ENCODE measurements at regions not wholly inside any gene's neighbourhood (a gene's known extent, or its start where the extent isn't known, plus 50 kb on each side); places are given as distances from the start of the nearest gene placed in this dataset.

GRCh38 chr2:15764683-15765011, 173.0 kb downstream of the DDX1 start:
- Histone ChIP-seq H2BK15ac (ENCODE audit: low read length) (no peak overlapping the region), H4K8ac (ENCODE audit: extremely low read depth, insufficient read depth, low read length) (no peak overlapping the region), H3K23ac (ENCODE audit: insufficient read length) (no peak overlapping the region), H2BK120ac (replicated peaks; ENCODE audit: low read depth, low read length) (no peak overlapping the region), H3K23me2 (ENCODE audit: low read depth, low read length) (no peaks in the 10 kb centered on the region), H4K91ac (replicated peaks; ENCODE audit: insufficient read length, low read length) (no peak overlapping the region), H2BK20ac (ENCODE audit: low read length) (no peak overlapping the region), H2BK12ac (ENCODE audit: low read depth, low read length) (no peak overlapping the region), H2BK5ac (ENCODE audit: low read depth, low read length) (no peak overlapping the region), H4K5ac (ENCODE audit: insufficient read length, low read depth, low read length) (no peak overlapping the region), H3K79me1 (ENCODE audit: low read depth, low read length) (no peaks in the 10 kb centered on the region), H3K4me1 (replicated peaks in 1 of 4; ENCODE audit: control insufficient read depth in 3 of 4, insufficient read depth in 4 of 4, low read length in 3 of 4) (peaks cover 0 to 10% (median 1%) of the 10 kb centered on the region in 4 experiments; a peak in 3 of 7 replicates), H3K4ac (replicated peaks; ENCODE audit: insufficient read length, low read depth, low read length) (no peak overlapping the region), H3K9me3 (ENCODE audit: insufficient read depth in 2 of 2, low read depth in 1 of 2, low read length in 1 of 2) (no peaks in the 10 kb centered on the region), H3K4me2 (ENCODE audit: insufficient read depth in 1 of 2, low read depth in 2 of 2, low read length in 2 of 2) (no peak overlapping the region), H3K27ac (ENCODE audit: low read depth, low read length) (no peak overlapping the region), H3K56ac (replicated peaks; ENCODE audit: insufficient read length, low read depth, low read length) (no peak overlapping the region), H2AFZ (ENCODE audit: low read length) (no peak overlapping the region), H3K9ac (replicated peaks in 1 of 4; ENCODE audit: extremely low read depth in 1 of 4, low read depth in 3 of 4, low read length in 3 of 4) (no peak overlapping the region), H3K4me3 (ENCODE audit: extremely low read depth in 1 of 4, insufficient read depth in 2 of 4, low read depth in 3 of 4, low read length in 4 of 4) (no peak overlapping the region), H3K18ac (ENCODE audit: extremely low read depth, low read length) (no peak overlapping the region), H4K20me1 (replicated peaks in 1 of 2; ENCODE audit: control insufficient read depth in 1 of 2, insufficient read depth in 2 of 2, low read length in 2 of 2) (no peaks in the 10 kb centered on the region), H2AK5ac (ENCODE audit: low read depth, low read length) (no peak overlapping the region), H3K14ac (ENCODE audit: insufficient read length) (no peak overlapping the region), H3K79me2 (ENCODE audit: control insufficient read depth in 1 of 2, insufficient read depth in 2 of 2, low read length in 2 of 2) (no peaks in the 10 kb centered on the region), H3K27me3 (replicated peaks in 1 of 4; ENCODE audit: control insufficient read depth in 3 of 4, extremely low read depth in 1 of 4, insufficient read depth in 3 of 4, low read length in 3 of 4) (no peaks in the 10 kb centered on the region), H3K36me3 (ENCODE audit: control insufficient read depth in 2 of 4, insufficient read depth in 4 of 4, low read length in 3 of 4) (no peaks in the 10 kb centered on the region)
- no peak for TF ChIP-seq RNF2 (IDR thresholded peaks at IDR 0.05; ENCODE audit: borderline replicate concordance, low read depth, low read length, missing control alignments, poor library complexity, severe bottlenecking)
- TF ChIP-seq ATF3 (IDR thresholded peaks at IDR 0.05; ENCODE audit: insufficient read depth, low read depth, low read length) = no peak
- TF ChIP-seq SP2 (IDR thresholded peaks at IDR 0.05; ENCODE audit: low read length) = no peak
- ChIA-PET CTCF (ENCODE audit: partially characterized antibody) (interaction anchor here (1.6 to 3.2 kb wide), 2 partner anchors 15 to 19 kb away, joined by 4 to 23 read pairs; no protein-coding TSS in a partner anchor), POLR2A (ENCODE audit: partially characterized antibody) (interaction anchor here (1.1 kb wide), 1 partner anchor 18 kb away, joined by 3 read pairs; no protein-coding TSS in a partner anchor)
- DNase-seq (ENCODE audit: low read depth in 1 of 2, low spot score in 2 of 2) (peak in 1 of 2 experiments; percentile 17), FAIRE-seq (no peak)
- WGBS, 2 experiments (ENCODE audit: extremely low coverage in 1 of 2, insufficient coverage in 1 of 2, insufficient read length in 1 of 2, insufficient replicate concordance in 2 of 2, low coverage in 1 of 2, low lambda C conversion rate in 2 of 2, missing lambda C conversion rate in 1 of 2) = 95% methylated on average over 4 of the region's 4 CpGs; no CpG with 5 or more reads in 1 of the 2 experiments
